ENCODE measurements at regions not wholly inside any gene's neighbourhood (a gene's known extent, or its start where the extent isn't known, plus 50 kb on each side); places are given as distances from the start of the nearest gene placed in this dataset.

GRCh38 chr9:24712206-24712605, 166.5 kb upstream of the IZUMO3 start:
- TF ChIP-seq, protein P1, sequence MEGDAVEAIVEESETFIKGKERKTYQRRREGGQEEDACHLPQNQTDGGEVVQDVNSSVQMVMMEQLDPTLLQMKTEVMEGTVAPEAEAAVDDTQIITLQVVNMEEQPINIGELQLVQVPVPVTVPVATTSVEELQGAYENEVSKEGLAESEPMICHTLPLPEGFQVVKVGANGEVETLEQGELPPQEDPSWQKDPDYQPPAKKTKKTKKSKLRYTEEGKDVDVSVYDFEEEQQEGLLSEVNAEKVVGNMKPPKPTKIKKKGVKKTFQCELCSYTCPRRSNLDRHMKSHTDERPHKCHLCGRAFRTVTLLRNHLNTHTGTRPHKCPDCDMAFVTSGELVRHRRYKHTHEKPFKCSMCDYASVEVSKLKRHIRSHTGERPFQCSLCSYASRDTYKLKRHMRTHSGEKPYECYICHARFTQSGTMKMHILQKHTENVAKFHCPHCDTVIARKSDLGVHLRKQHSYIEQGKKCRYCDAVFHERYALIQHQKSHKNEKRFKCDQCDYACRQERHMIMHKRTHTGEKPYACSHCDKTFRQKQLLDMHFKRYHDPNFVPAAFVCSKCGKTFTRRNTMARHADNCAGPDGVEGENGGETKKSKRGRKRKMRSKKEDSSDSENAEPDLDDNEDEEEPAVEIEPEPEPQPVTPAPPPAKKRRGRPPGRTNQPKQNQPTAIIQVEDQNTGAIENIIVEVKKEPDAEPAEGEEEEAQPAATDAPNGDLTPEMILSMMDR (conservative IDR thresholded peaks at IDR 0.05; ENCODE audit: low read depth, low read length), result no peak
- no peak for TF ChIP-seq EZH2 (IDR thresholded peaks at IDR 0.05; ENCODE audit: borderline replicate concordance, low read depth, low read length, poor library complexity, severe bottlenecking)

All from A673 (cell line).